ENCODE measurements at regions not wholly inside any gene's neighbourhood (a gene's known extent, or its start where the extent isn't known, plus 50 kb on each side); places are given as distances from the start of the nearest gene placed in this dataset.

DNA sequence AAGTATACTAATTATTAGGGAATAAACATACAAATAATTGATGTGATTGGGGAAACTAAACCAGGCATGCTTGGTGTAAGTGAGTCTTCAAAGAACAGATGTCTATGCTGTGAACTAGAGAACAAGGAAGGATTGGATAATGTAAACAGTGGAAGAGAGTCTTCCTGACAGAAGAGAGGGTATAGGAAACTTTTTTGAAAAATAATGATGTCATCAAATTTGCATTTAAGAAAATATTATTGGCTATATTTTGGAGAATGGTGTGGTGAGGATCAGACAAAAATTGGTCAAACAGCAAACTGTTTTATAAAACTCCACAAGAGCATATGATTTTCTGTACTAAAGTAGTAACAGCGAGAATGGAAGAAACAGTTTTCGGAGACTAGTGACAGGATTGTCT is 537.7 kb downstream of the TRAM1L1 start:
- TF ChIP-seq CTCF (IDR thresholded peaks at IDR 0.05): no peak
- no peak for TF ChIP-seq EP300 (IDR thresholded peaks at IDR 0.05; ENCODE audit: low read depth)
- TF ChIP-seq POLR2A (IDR thresholded peaks at IDR 0.05): no peak
- no peak for TF ChIP-seq POLR2AphosphoS5 (IDR thresholded peaks at IDR 0.05)

All from transverse colon (tissue), 4 donors.